B cell (primary cell): ENCODE measurements at regions not wholly inside any gene's neighbourhood (a gene's known extent, or its start where the extent isn't known, plus 50 kb on each side); places are given as distances from the start of the nearest gene placed in this dataset.

Source experiments
- ATAC-seq: fragments of 200-7000 bp; cut with Tn5 transposase; one replicate; pipeline ENCODE4 v1.10.0; 2021; ENCODE audit warnings: low read depth, mild to moderate bottlenecking, moderate number of reproducible peaks, moderate library complexity
- CTCF ChIA-PET: fragments of 350-600 bp; sonication (Branson Sonifier 250); formaldehyde crosslinking; loops from one replicate; lab custom pipeline; 2021; ENCODE audit warnings: antibody characterized with exemption, inconsistent platforms; lab: Charles Lee
- POLR2A ChIA-PET: fragments of 350-600 bp; sonication (Branson Sonifier 250); formaldehyde crosslinking; loops from one replicate; lab custom pipeline; 2021; ENCODE audit warnings: antibody characterized with exemption; lab: Charles Lee
- DNase-seq: peaks from one replicate; pipeline ENCODE4 v3.0.0; 2013
- H2AFZ ChIP-seq: 2 replicates; pipeline ENCODE4 v1.6.1; 2012; ENCODE audit warnings: mild to moderate bottlenecking, low read depth, low read length; ENCODE audit not compliant: insufficient read depth, poor library complexity, severe bottlenecking
- H3K27ac ChIP-seq, 2 donors: 1 replicate in 1 of 2; 2 replicates in 1 of 2; pipeline ENCODE4 v1.5.1; 2012 to 2013; ENCODE audit warnings: low read length in 2 of 2, mild to moderate bottlenecking in 2 of 2, moderate library complexity in 1 of 2
- H3K27me3 ChIP-seq, 4 experiments: fragments of 200-600 bp in 1 of 4; sonication (generic) in 1 of 4; replicated peaks in 1 of 4; 1 replicate in 2 of 4; 2 replicates in 2 of 4; pipeline versions ENCODE4 v1.6.1 to v1.7.0; 2013 to 2016; ENCODE audit warnings: low read length in 3 of 4, mild to moderate bottlenecking in 2 of 4, mixed read lengths in 1 of 4, moderate library complexity in 1 of 4; ENCODE audit not compliant: insufficient read depth in 4 of 4, control insufficient read depth in 3 of 4; ENCODE audit errors: control extremely low read depth in 1 of 4
- H3K36me3 ChIP-seq, 2 experiments: replicated peaks in 1 of 2; 1 replicate in 1 of 2; 2 replicates in 1 of 2; pipeline versions ENCODE4 v1.6.1 to v1.7.1; 2013; ENCODE audit warnings: low read length in 1 of 2; ENCODE audit not compliant: insufficient read depth in 2 of 2, control insufficient read depth in 1 of 2; ENCODE audit errors: control extremely low read depth in 1 of 2, extremely low read depth in 1 of 2
- H3K4me1 ChIP-seq, 2 donors: fragments of 200-600 bp in 1 of 2; sonication (generic) in 1 of 2; 1 replicate in 1 of 2; 2 replicates in 1 of 2; pipeline versions ENCODE4 v1.5.1 to v1.6.1; 2013 to 2017; ENCODE audit warnings: low read length in 2 of 2; ENCODE audit not compliant: control insufficient read depth in 2 of 2, insufficient read depth in 2 of 2
- H3K4me2 ChIP-seq: replicated peaks from 2 replicates; pipeline ENCODE3; 2012; ENCODE audit warnings: mild to moderate bottlenecking, low read depth, low read length; ENCODE audit not compliant: poor library complexity, severe bottlenecking
- H3K4me3 ChIP-seq, 5 experiments: fragments of 200-600 bp in 1 of 5; sonication (generic) in 1 of 5; 1 replicate in 3 of 5; 2 replicates in 2 of 5; pipeline versions ENCODE4 v1.5.1 to v1.7.0; 2011 to 2016; ENCODE audit warnings: low read length in 4 of 5, mild to moderate bottlenecking in 4 of 5, low read depth in 2 of 5, control low read depth in 1 of 5, moderate library complexity in 1 of 5; ENCODE audit not compliant: insufficient read depth in 1 of 5; ENCODE audit errors: control extremely low read depth in 1 of 5, extremely low read depth in 1 of 5
- H3K79me2 ChIP-seq: fragments of 200-600 bp; sonication (generic); one replicate; pipeline ENCODE4 v1.6.0; 2016; ENCODE audit warnings: low read length; ENCODE audit not compliant: control insufficient read depth, insufficient read depth
- H3K9ac ChIP-seq: fragments of 200-600 bp; sonication (generic); 2 replicates; pipeline ENCODE4 v1.6.1; 2017; ENCODE audit warnings: mild to moderate bottlenecking, low read length, moderate library complexity
- H3K9me3 ChIP-seq, 3 donors: one replicate each; pipeline versions ENCODE4 v1.6.1 to v1.7.1; 2013; ENCODE audit warnings: low read length in 2 of 3; ENCODE audit not compliant: control insufficient read depth in 2 of 3, insufficient read depth in 1 of 3; ENCODE audit errors: control extremely low read depth in 1 of 3
- H4K20me1 ChIP-seq: 2 replicates; pipeline ENCODE4 v1.6.0; 2012; ENCODE audit warnings: mild to moderate bottlenecking, low read length; ENCODE audit not compliant: insufficient read depth, control insufficient read depth, poor library complexity, severe bottlenecking
- H3K27ac Mint-ChIP-seq: one replicate; pipeline ENCODE4 v1.8.0; 2021; ENCODE audit warnings: mixed read lengths
- H3K27me3 Mint-ChIP-seq: one replicate; pipeline ENCODE4 v1.8.0; 2021; ENCODE audit warnings: mixed read lengths
- H3K4me1 Mint-ChIP-seq: one replicate; pipeline ENCODE4 v1.8.0; 2021; ENCODE audit warnings: mixed read lengths
- H3K4me3 Mint-ChIP-seq: one replicate; pipeline ENCODE4 v1.8.0; 2021; ENCODE audit warnings: mixed read lengths
- H3K9me3 Mint-ChIP-seq: one replicate; pipeline ENCODE4 v1.8.0; 2022; ENCODE audit warnings: mixed read lengths; ENCODE audit not compliant: insufficient read depth
- CTCF ChIP-seq: fragments of 200-600 bp; IDR thresholded peaks from one replicate; pipeline ENCODE4 v1.8.0; 2022; ENCODE audit warnings: antibody characterized with exemption, mild to moderate bottlenecking
- EZH2 ChIP-seq: IDR thresholded peaks from 2 replicates; pipeline ENCODE4 v1.6.1; 2012; ENCODE audit warnings: borderline replicate concordance, low read depth, mild to moderate bottlenecking, moderate library complexity, low read length; ENCODE audit not compliant: insufficient read depth, poor library complexity, severe bottlenecking
- WGBS: methylation state at CpG from one replicate; pipeline ENCODE4 v1.1.5; 2013; ENCODE audit warnings: missing lambda C conversion rate; ENCODE audit not compliant: insufficient coverage; 5-methylcytosine and 5-hydroxymethylcytosine counted together
- intact Hi-C: fragments of 100-400 bp; cut with micrococcal nuclease; formaldehyde crosslinking; loops from one replicate; pipeline ENCODE4 v1.10.0; 2022

GRCh38 chr5:170173227-170173626 lies 59.6 kb upstream of the C5orf58 start:
- no peaks in the 10 kb centered on the region for H3K9me3 Mint-ChIP-seq
- no peaks in the 10 kb centered on the region for H3K36me3 ChIP-seq
- H3K9me3 ChIP-seq: no peaks in the 10 kb centered on the region
- no peak overlapping the region for H3K4me2 ChIP-seq
- intact Hi-C loops: no loop called here
- no peak overlapping the region for H3K4me3 Mint-ChIP-seq
- no peak overlapping the region for H2AFZ ChIP-seq
- ChIA-PET POLR2A (no interaction called here), CTCF (interaction anchor here (1.0 to 2.0 kb wide), 2 partner anchors 10 to 11 kb away, joined by 4 to 7 read pairs; no protein-coding TSS in a partner anchor)
- peaks cover 0 to 7% of the 10 kb centered on the region in 2 donors for H3K4me1 ChIP-seq
- no peaks in the 10 kb centered on the region for H4K20me1 ChIP-seq
- H3K4me3 ChIP-seq: no peak overlapping the region
- H3K27me3 ChIP-seq: peaks cover 0 to 5% (median 0%) of the 10 kb centered on the region in 4 experiments
- H3K79me2 ChIP-seq: no peaks in the 10 kb centered on the region
- H3K27ac Mint-ChIP-seq: no peak overlapping the region
- H3K4me1 Mint-ChIP-seq: peaks cover 9% of the 10 kb centered on the region
- no peak for DNase-seq
- H3K27ac ChIP-seq: no peak overlapping the region
- no peaks in the 10 kb centered on the region for H3K27me3 Mint-ChIP-seq
- WGBS: no CpG with 5 or more reads among the region's 4 CpGs
- no peak for ATAC-seq
- H3K9ac ChIP-seq: no peak overlapping the region
- TF ChIP-seq CTCF (no peak), EZH2 (no peak)

GRCh38 chr5:170173647-170174046 lies 59.1 kb upstream of the C5orf58 start:
- no peaks in the 10 kb centered on the region for H3K79me2 ChIP-seq
- ATAC-seq (no peak), DNase-seq (no peak)
- ChIA-PET POLR2A (no interaction called here), CTCF (interaction anchor here (1.5 to 2.0 kb wide), 2 partner anchors 9 to 11 kb away, joined by 4 to 7 read pairs; no protein-coding TSS in a partner anchor)
- no peak overlapping the region for H3K27ac Mint-ChIP-seq
- peaks cover 0 to 5% (median 0%) of the 10 kb centered on the region in 4 experiments for H3K27me3 ChIP-seq
- peaks cover 6% of the 10 kb centered on the region for H3K4me1 Mint-ChIP-seq
- peaks cover 0 to 4% of the 10 kb centered on the region in 2 donors for H3K4me1 ChIP-seq
- intact Hi-C loops: no loop called here
- H3K4me3 ChIP-seq: no peak overlapping the region
- no peak overlapping the region for H3K27ac ChIP-seq
- no peak overlapping the region for H3K4me3 Mint-ChIP-seq
- no peaks in the 10 kb centered on the region for H3K9me3 Mint-ChIP-seq
- no peaks in the 10 kb centered on the region for H4K20me1 ChIP-seq
- WGBS: 67% methylated on average over 3 of the region's 5 CpGs
- no peaks in the 10 kb centered on the region for H3K9me3 ChIP-seq
- TF ChIP-seq CTCF: no peak
- no peak for TF ChIP-seq EZH2
- no peak overlapping the region for H2AFZ ChIP-seq
- no peaks in the 10 kb centered on the region for H3K27me3 Mint-ChIP-seq
- no peak overlapping the region for H3K9ac ChIP-seq
- no peak overlapping the region for H3K4me2 ChIP-seq
- H3K36me3 ChIP-seq: no peaks in the 10 kb centered on the region
